Embryonic facial prominence (tissue), 1 donor: ENCODE measurements at regions not wholly inside any gene's neighbourhood (a gene's known extent, or its start where the extent isn't known, plus 50 kb on each side); places are given as distances from the start of the nearest gene placed in this dataset.

Source experiments
- DNase-seq: peaks from one replicate; pipeline ENCODE4 v3.0.0-alpha.2; 2016; ENCODE audit errors: extremely low spot score

- no peak for DNase-seq
These were observed 418.1 kb upstream of the ARGLU1 start for GRCh38 chr13:106986033-106986484.

- no peak for DNase-seq
These were observed 417.5 kb upstream of the ARGLU1 start for GRCh38 chr13:106985481-106985880.

- no peak for DNase-seq
These were observed 413.1 kb upstream of the ARGLU1 start for GRCh38 chr13:106981051-106981450.

- DNase-seq, result no peak
These were observed 399.5 kb upstream of the ARGLU1 start for GRCh38 chr13:106967391-106967790.

- no peak for DNase-seq
These were observed 395.2 kb upstream of the ARGLU1 start for GRCh38 chr13:106963151-106963550.

GRCh38 chr13:106961651-106962050 is 393.7 kb upstream of the ARGLU1 start:
- DNase-seq, result no peak

- no peak for DNase-seq
These were observed 393.3 kb upstream of the ARGLU1 start for GRCh38 chr13:106961216-106961615.

- DNase-seq, result no peak
These were observed 390.7 kb upstream of the ARGLU1 start for GRCh38 chr13:106958621-106959048.

GRCh38 chr13:106942563-106942962 is 374.6 kb upstream of the ARGLU1 start:
- DNase-seq, result no peak

GRCh38 chr13:106941779-106942178 is 373.8 kb upstream of the ARGLU1 start:
- no peak for DNase-seq

- no peak for DNase-seq
These were observed 359.5 kb upstream of the ARGLU1 start for GRCh38 chr13:106927421-106927820.

GRCh38 chr13:106922384-106922783 is 354.4 kb upstream of the ARGLU1 start:
- DNase-seq, result no peak

GRCh38 chr13:106919638-106920037 is 351.7 kb upstream of the ARGLU1 start:
- no peak for DNase-seq

- DNase-seq, result no peak
These were observed 351.2 kb upstream of the ARGLU1 start for GRCh38 chr13:106919133-106919532.

GRCh38 chr13:106918557-106918860 is 350.6 kb upstream of the ARGLU1 start:
- no peak for DNase-seq

GRCh38 chr13:106917673-106918556 is 350.0 kb upstream of the ARGLU1 start:
- DNase-seq, result peak; percentile 48

GRCh38 chr13:106917024-106917571 is 349.2 kb upstream of the ARGLU1 start:
- no peak for DNase-seq

GRCh38 chr13:106916329-106916976 is 348.5 kb upstream of the ARGLU1 start:
- no peak for DNase-seq

GRCh38 chr13:106915146-106915545 is 347.2 kb upstream of the ARGLU1 start:
- no peak for DNase-seq

GRCh38 chr13:106911627-106912026 is 343.7 kb upstream of the ARGLU1 start:
- DNase-seq, result no peak

- DNase-seq, result no peak
These were observed 343.1 kb upstream of the ARGLU1 start for GRCh38 chr13:106911020-106911419.

- no peak for DNase-seq
These were observed 338.6 kb upstream of the ARGLU1 start for GRCh38 chr13:106906426-106906996.
